GM11168 (cell line): ENCODE measurements at regions not wholly inside any gene's neighbourhood (a gene's known extent, or its start where the extent isn't known, plus 50 kb on each side); places are given as distances from the start of the nearest gene placed in this dataset.
"Not testable (repeated sequence)": the region's sequence is repeated elsewhere in the genome, so short reads cannot be mapped to it uniquely, and the experiment has no call there.

ENCODE experiments used
- in situ Hi-C: fragments of 300-500 bp; cut with MboI; formaldehyde crosslinking; loops from one replicate; pipeline ENCODE4 v1.12.0; 2022; ENCODE audit warnings: low sequenced_read_pairs; ENCODE audit not compliant: unreplicated experiment

GRCh38 chr2:209121691-209122090 is 302.2 kb upstream of the MAP2 start:
- in situ Hi-C loops, result no loop called here

GRCh38 chr2:209125291-209125690 is 298.6 kb upstream of the MAP2 start:
- in situ Hi-C loops, result no loop called here

GRCh38 chr2:209138079-209138478 is 285.8 kb upstream of the MAP2 start:
- in situ Hi-C loops, result no loop called here

- in situ Hi-C loops, result no loop called here
These were observed 282.7 kb upstream of the MAP2 start for GRCh38 chr2:209141142-209141541.

- in situ Hi-C loops, result no loop called here
These were observed 282.0 kb upstream of the MAP2 start for GRCh38 chr2:209141818-209142217.

GRCh38 chr2:209145220-209145691 is 278.6 kb upstream of the MAP2 start:
- in situ Hi-C loops, result not testable (repeated sequence)

- in situ Hi-C loops, result no loop called here
These were observed 277.7 kb upstream of the MAP2 start for GRCh38 chr2:209145941-209146681.

GRCh38 chr2:209146682-209147320 is 277.0 kb upstream of the MAP2 start:
- in situ Hi-C loops, result no loop called here

GRCh38 chr2:209147981-209148380 is 275.9 kb upstream of the MAP2 start:
- in situ Hi-C loops, result no loop called here

GRCh38 chr2:209160800-209161588 is 262.9 kb upstream of the MAP2 start:
- in situ Hi-C loops, result no loop called here

- in situ Hi-C loops, result no loop called here
These were observed 261.7 kb upstream of the MAP2 start for GRCh38 chr2:209162129-209162528.

- in situ Hi-C loops, result no loop called here
These were observed 241.9 kb upstream of the MAP2 start for GRCh38 chr2:209181984-209182383.

- in situ Hi-C loops, result not testable (repeated sequence)
These were observed 237.0 kb upstream of the MAP2 start for GRCh38 chr2:209186886-209187285.

- in situ Hi-C loops, result no loop called here
These were observed 234.0 kb upstream of the MAP2 start for GRCh38 chr2:209189893-209190292.

GRCh38 chr2:209191139-209191538 is 232.7 kb upstream of the MAP2 start:
- in situ Hi-C loops, result no loop called here

- in situ Hi-C loops, result no loop called here
These were observed 229.1 kb upstream of the MAP2 start for GRCh38 chr2:209194717-209195116.

GRCh38 chr2:209208211-209208610 is 215.6 kb upstream of the MAP2 start:
- in situ Hi-C loops, result no loop called here

- in situ Hi-C loops, result no loop called here
These were observed 213.9 kb upstream of the MAP2 start for GRCh38 chr2:209209943-209210342.

- in situ Hi-C loops, result no loop called here
These were observed 193.3 kb upstream of the MAP2 start for GRCh38 chr2:209230560-209230959.

- in situ Hi-C loops, result no loop called here
These were observed 187.5 kb upstream of the MAP2 start for GRCh38 chr2:209236377-209236776.
